Astrocyte (in vitro differentiated cells and primary cell): ENCODE measurements at regions not wholly inside any gene's neighbourhood (a gene's known extent, or its start where the extent isn't known, plus 50 kb on each side); places are given as distances from the start of the nearest gene placed in this dataset.

ENCODE experiments used
- DNase-seq: peaks from one replicate; pipeline ENCODE4 v3.0.0-alpha.2; 2010; ENCODE audit warnings: low read depth
- FAIRE-seq: peaks from 2 replicates; lab custom pipeline; 2011; peaks lifted over from hg19 to GRCh38; lab: Jason Lieb, UNC
- H2AFZ ChIP-seq: 2 replicates; pipeline ENCODE4 v1.6.0; 2012; ENCODE audit warnings: low read depth, low read length, inconsistent platforms
- H3K27ac ChIP-seq: 2 replicates; pipeline ENCODE4 v1.5.1; 2011; ENCODE audit warnings: low read depth, low read length, inconsistent platforms
- H3K27me3 ChIP-seq: 2 replicates; pipeline ENCODE4 v1.6.0; 2011; ENCODE audit warnings: low read length, inconsistent platforms; ENCODE audit not compliant: insufficient read depth
- H3K36me3 ChIP-seq: 2 replicates; pipeline ENCODE4 v1.5.1; 2011; ENCODE audit warnings: low read length, inconsistent platforms; ENCODE audit not compliant: insufficient read depth
- H3K4me1 ChIP-seq: 2 replicates; pipeline ENCODE4 v1.5.1; 2011; ENCODE audit warnings: low read length, inconsistent platforms; ENCODE audit not compliant: insufficient read depth
- H3K4me2 ChIP-seq: 2 replicates; pipeline ENCODE4 v1.6.0; 2012; ENCODE audit warnings: low read length, inconsistent platforms
- H3K4me3 ChIP-seq: 2 replicates; pipeline ENCODE4 v1.5.1; 2011; ENCODE audit warnings: low read depth, mild to moderate bottlenecking, low read length, inconsistent platforms; ENCODE audit not compliant: insufficient read depth
- H3K79me2 ChIP-seq: 2 replicates; pipeline ENCODE4 v1.6.0; 2012; ENCODE audit warnings: mild to moderate bottlenecking, low read length, inconsistent platforms; ENCODE audit not compliant: insufficient read depth
- H3K9ac ChIP-seq: 2 replicates; pipeline ENCODE4 v1.6.0; 2012; ENCODE audit warnings: mild to moderate bottlenecking, low read length, inconsistent platforms
- H3K9me3 ChIP-seq: 2 replicates; pipeline ENCODE4 v1.5.1; 2012; ENCODE audit warnings: low read depth, mild to moderate bottlenecking, low read length, inconsistent platforms; ENCODE audit not compliant: insufficient read depth
- H4K20me1 ChIP-seq: 2 replicates; pipeline ENCODE4 v1.6.0; 2012; ENCODE audit warnings: low read length, inconsistent platforms; ENCODE audit not compliant: insufficient read depth
- H3K27ac Mint-ChIP-seq: one replicate; pipeline ENCODE4 v1.8.0; 2021; ENCODE audit warnings: mild to moderate bottlenecking, mixed read lengths; ENCODE audit not compliant: unreplicated experiment
- H3K27me3 Mint-ChIP-seq: one replicate; pipeline ENCODE4 v1.8.0; 2021; ENCODE audit warnings: low read depth, mixed read lengths; ENCODE audit not compliant: unreplicated experiment
- H3K36me3 Mint-ChIP-seq: one replicate; pipeline ENCODE4 v1.8.0; 2021; ENCODE audit warnings: low read depth, mixed read lengths; ENCODE audit not compliant: unreplicated experiment
- H3K4me1 Mint-ChIP-seq: one replicate; pipeline ENCODE4 v1.8.0; 2021; ENCODE audit warnings: low read depth, mixed read lengths; ENCODE audit not compliant: unreplicated experiment
- H3K4me3 Mint-ChIP-seq: one replicate; pipeline ENCODE4 v1.8.0; 2021; ENCODE audit warnings: mild to moderate bottlenecking, moderate library complexity, mixed read lengths; ENCODE audit not compliant: unreplicated experiment
- H3K9me3 Mint-ChIP-seq: one replicate; pipeline ENCODE4 v1.8.0; 2021; ENCODE audit warnings: mild to moderate bottlenecking, mixed read lengths; ENCODE audit not compliant: unreplicated experiment
- EZH2 ChIP-seq: IDR thresholded peaks from 2 replicates; pipeline ENCODE4 v1.6.1; 2012; ENCODE audit warnings: mild to moderate bottlenecking, low read length, inconsistent platforms; ENCODE audit not compliant: insufficient read depth
- TF ChIP-seq, protein P1 (sequence below): IDR thresholded peaks from 2 replicates; pipeline ENCODE4 v1.5.1; 2011; ENCODE audit warnings: low read depth, mild to moderate bottlenecking, inconsistent platforms, low read length, moderate library complexity; ENCODE audit not compliant: insufficient read depth

GRCh38 chr7:142348100-142348499 lies 90.2 kb upstream of the PRSS58 start:
- H3K36me3 ChIP-seq, result no peaks in the 10 kb centered on the region
- H3K79me2 ChIP-seq, result no peaks in the 10 kb centered on the region
- FAIRE-seq, result no peak
- no peak overlapping the region for H3K4me2 ChIP-seq
- Mint-ChIP-seq H3K36me3 (no peaks in the 10 kb centered on the region), H3K27ac (no peak overlapping the region), H3K27me3 (peaks cover 8% of the 10 kb centered on the region), H3K9me3 (peaks cover 2% of the 10 kb centered on the region), H3K4me1 (no peaks in the 10 kb centered on the region), H3K4me3 (no peak overlapping the region)
- no peak for DNase-seq
- H3K9ac ChIP-seq, result no peak overlapping the region
- no peaks in the 10 kb centered on the region for H4K20me1 ChIP-seq
- no peak for TF ChIP-seq EZH2
- TF ChIP-seq, protein P1, sequence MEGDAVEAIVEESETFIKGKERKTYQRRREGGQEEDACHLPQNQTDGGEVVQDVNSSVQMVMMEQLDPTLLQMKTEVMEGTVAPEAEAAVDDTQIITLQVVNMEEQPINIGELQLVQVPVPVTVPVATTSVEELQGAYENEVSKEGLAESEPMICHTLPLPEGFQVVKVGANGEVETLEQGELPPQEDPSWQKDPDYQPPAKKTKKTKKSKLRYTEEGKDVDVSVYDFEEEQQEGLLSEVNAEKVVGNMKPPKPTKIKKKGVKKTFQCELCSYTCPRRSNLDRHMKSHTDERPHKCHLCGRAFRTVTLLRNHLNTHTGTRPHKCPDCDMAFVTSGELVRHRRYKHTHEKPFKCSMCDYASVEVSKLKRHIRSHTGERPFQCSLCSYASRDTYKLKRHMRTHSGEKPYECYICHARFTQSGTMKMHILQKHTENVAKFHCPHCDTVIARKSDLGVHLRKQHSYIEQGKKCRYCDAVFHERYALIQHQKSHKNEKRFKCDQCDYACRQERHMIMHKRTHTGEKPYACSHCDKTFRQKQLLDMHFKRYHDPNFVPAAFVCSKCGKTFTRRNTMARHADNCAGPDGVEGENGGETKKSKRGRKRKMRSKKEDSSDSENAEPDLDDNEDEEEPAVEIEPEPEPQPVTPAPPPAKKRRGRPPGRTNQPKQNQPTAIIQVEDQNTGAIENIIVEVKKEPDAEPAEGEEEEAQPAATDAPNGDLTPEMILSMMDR, result no peak
- no peak overlapping the region for H3K27ac ChIP-seq
- H2AFZ ChIP-seq, result no peak overlapping the region
- H3K9me3 ChIP-seq, result no peaks in the 10 kb centered on the region
- H3K27me3 ChIP-seq, result no peaks in the 10 kb centered on the region
- no peak overlapping the region for H3K4me3 ChIP-seq
- H3K4me1 ChIP-seq, result no peaks in the 10 kb centered on the region

- Histone ChIP-seq H3K4me3 (no peak overlapping the region), H3K9me3 (no peaks in the 10 kb centered on the region), H3K79me2 (no peaks in the 10 kb centered on the region), H3K4me1 (no peaks in the 10 kb centered on the region), H3K9ac (no peak overlapping the region), H4K20me1 (no peaks in the 10 kb centered on the region), H3K36me3 (no peaks in the 10 kb centered on the region), H3K27me3 (no peaks in the 10 kb centered on the region), H3K27ac (no peak overlapping the region), H3K4me2 (no peak overlapping the region), H2AFZ (no peak overlapping the region)
- TF ChIP-seq EZH2, result no peak
- TF ChIP-seq, protein P1, result no peak
- H3K27ac Mint-ChIP-seq, result no peak overlapping the region
- peaks cover 2% of the 10 kb centered on the region for H3K9me3 Mint-ChIP-seq
- no peak for FAIRE-seq
- no peak overlapping the region for H3K4me3 Mint-ChIP-seq
- H3K36me3 Mint-ChIP-seq, result no peaks in the 10 kb centered on the region
- H3K27me3 Mint-ChIP-seq, result peaks cover 8% of the 10 kb centered on the region
- no peaks in the 10 kb centered on the region for H3K4me1 Mint-ChIP-seq
- no peak for DNase-seq
Observed at GRCh38 chr7:142347091-142347490, 89.2 kb upstream of the PRSS58 start.

- Histone ChIP-seq H3K9ac (no peak overlapping the region), H4K20me1 (no peaks in the 10 kb centered on the region), H3K9me3 (no peaks in the 10 kb centered on the region), H3K4me3 (no peak overlapping the region), H3K4me1 (no peaks in the 10 kb centered on the region), H3K27ac (no peak overlapping the region), H3K4me2 (no peak overlapping the region), H3K79me2 (no peaks in the 10 kb centered on the region), H2AFZ (no peak overlapping the region), H3K36me3 (no peaks in the 10 kb centered on the region), H3K27me3 (no peaks in the 10 kb centered on the region)
- no peaks in the 10 kb centered on the region for H3K36me3 Mint-ChIP-seq
- TF ChIP-seq, protein P1, result no peak
- TF ChIP-seq EZH2, result no peak
- DNase-seq (no peak), FAIRE-seq (no peak)
- H3K27me3 Mint-ChIP-seq, result peaks cover 8% of the 10 kb centered on the region
- no peak overlapping the region for H3K27ac Mint-ChIP-seq
- no peaks in the 10 kb centered on the region for H3K4me1 Mint-ChIP-seq
- peaks cover 2% of the 10 kb centered on the region for H3K9me3 Mint-ChIP-seq
- H3K4me3 Mint-ChIP-seq, result no peak overlapping the region
Observed at GRCh38 chr7:142345811-142346210, 88.0 kb upstream of the PRSS58 start.
